HG03521 (cell line): ENCODE measurements at regions not wholly inside any gene's neighbourhood (a gene's known extent, or its start where the extent isn't known, plus 50 kb on each side); places are given as distances from the start of the nearest gene placed in this dataset.

Experiments
- ATAC-seq: cut with Tn5 transposase; IDR thresholded peaks from one replicate; pipeline ENCODE4 v1.9.1; 2021; ENCODE audit warnings: mild to moderate bottlenecking, moderate library complexity; ENCODE audit not compliant: unreplicated experiment

GRCh38 chr13:22263185-22263584 lies 592.3 kb downstream of the FGF9 start:
- ATAC-seq, result no peak

DNA sequence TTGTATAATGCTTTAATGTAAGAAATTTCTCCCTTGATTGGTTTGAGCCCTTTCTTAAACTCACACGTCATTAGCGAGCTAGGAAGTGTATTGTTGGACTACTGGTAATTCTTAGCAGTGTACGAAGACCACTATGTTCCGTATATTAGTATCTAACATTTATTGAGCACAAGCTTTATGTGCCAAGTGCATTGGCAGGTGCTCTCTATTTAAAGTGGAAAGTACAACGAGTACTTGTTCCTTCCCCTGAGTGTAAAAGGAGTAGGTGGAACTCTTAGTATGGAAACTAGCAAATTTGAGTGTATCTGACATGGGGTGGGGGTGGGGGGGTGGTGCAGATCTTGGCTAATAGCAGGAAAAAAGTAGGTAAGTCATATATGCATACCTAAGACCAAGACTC lies 594.7 kb downstream of the FGF9 start:
- no peak for ATAC-seq

GRCh38 chr13:22270881-22271280 lies 600.0 kb downstream of the FGF9 start:
- no peak for ATAC-seq

GRCh38 chr13:22271903-22272302 lies 601.0 kb downstream of the FGF9 start:
- no peak for ATAC-seq

DNA sequence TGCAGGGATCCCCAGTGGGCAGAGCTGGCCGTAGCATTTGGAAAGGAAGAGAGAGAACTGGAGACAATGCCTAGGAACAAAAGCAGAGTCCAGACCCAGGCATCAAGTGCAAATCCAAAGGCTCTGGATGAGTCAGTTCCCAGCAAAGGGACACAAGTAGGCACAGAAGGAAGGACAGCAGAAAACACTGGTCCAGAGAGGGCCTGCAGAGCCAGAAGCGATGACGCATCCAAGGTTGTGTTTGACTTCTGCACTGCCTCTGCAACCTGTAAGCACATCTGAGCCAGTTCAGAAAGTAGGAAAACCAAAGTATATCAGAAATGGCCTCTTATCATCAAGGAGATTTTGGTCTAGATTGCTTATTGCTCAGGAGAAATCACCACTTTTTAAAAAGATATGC lies 604.5 kb downstream of the FGF9 start:
- no peak for ATAC-seq

- no peak for ATAC-seq
These were observed 605.7 kb downstream of the FGF9 start for GRCh38 chr13:22276616-22277015.

- ATAC-seq, result no peak
These were observed 607.6 kb downstream of the FGF9 start for GRCh38 chr13:22278336-22278929.

DNA sequence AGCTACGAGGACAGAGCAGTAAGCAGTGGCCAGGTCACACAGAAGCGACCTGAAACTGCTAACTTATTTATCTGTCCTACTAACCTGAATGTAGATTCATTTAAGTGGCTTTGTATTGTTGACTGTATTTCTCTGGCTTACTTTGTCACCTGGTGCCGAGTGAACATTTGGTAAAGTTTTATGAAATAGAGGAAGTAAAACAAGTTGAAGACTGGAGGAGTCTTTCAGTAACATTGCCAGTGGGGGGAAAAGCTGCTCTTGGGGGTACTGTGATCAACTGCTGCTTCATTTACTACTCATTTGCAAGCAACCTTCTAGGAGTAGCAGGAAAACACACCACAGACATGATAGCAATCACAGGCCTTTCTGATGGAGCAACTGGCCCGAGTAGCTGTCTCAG lies 615.0 kb downstream of the FGF9 start:
- no peak for ATAC-seq

GRCh38 chr13:22286338-22286737 lies 615.5 kb downstream of the FGF9 start:
- ATAC-seq, result no peak

DNA sequence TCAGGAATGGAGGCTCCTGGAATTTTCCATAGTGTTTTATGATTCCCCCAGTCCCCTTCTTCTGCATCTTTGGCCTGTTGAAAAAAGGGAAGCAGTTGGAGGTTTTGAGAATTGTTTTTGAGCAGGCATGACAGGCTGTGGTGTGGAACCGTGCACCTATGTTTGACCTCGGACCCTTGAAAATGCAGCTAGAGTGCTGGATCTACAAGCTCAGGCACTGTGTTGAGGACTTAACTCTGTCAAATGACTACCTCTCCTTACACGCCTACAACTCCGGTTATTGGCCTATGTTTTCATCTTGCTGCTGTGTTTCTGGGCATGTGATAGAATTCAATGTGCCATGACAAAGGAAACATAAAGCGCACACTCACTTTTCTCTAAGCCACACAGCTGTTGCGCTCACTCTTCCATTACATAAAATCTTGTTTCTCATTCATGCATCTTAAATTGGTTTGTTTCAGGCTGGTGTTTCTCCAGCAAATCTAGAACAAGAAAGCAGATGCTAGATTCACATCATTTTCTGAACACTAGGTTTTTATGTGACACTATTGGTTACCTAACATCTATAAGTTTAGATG lies 616.6 kb downstream of the FGF9 start:
- no peak for ATAC-seq

- ATAC-seq, result no peak
These were observed 617.6 kb downstream of the FGF9 start for GRCh38 chr13:22288496-22288895.

GRCh38 chr13:22289711-22290110 lies 618.8 kb downstream of the FGF9 start:
- no peak for ATAC-seq

DNA sequence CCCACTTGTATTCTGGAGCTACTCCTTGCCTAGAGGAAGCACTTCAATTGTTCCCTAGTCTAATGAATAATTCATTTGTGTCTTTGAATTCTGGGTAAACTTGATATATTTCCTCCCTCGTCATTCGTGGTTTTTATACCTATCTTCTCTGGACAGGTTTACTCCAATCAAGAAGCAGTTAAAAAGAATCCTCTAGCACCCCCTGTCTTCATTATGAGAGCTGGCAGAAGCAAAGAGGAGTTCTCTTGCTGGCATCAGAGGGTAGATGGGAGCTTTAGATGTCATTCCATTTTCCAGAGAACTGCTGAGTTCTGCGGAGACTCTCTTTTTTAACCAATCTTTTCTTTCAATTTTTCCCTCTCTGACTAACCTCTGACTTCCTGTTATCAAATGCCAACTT lies 627.7 kb downstream of the FGF9 start:
- no peak for ATAC-seq

DNA sequence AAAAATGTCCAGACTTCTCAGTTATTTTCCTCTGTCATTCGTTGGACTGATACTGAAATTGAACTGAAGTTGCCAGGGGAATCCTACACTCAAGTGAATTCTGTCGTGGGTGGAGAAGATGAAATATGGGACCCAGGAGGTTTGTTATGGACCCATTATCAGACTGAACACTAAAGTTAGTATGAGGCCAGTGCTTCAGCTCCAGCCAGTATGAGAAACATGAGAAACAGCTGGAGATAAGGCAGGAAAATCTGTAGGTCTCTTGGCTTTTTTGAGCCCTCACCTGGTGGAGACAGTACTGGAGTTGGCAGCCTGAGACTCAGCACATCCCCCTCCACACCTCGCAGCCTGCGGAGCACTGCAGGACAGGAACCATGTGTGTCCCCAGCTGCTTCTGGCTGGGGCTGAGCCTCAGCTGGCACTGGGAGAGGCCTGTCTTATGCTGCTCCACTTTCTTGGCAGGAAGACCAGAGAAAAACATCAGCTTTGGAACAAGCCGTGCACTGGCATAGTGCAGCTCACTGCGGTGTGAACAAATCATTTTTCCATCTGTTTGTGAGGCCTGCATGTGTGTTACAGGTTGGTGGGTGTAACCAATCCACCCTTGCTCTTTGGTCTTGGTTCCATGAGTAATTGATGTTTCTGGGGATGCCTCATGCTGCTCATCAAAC lies 641.0 kb downstream of the FGF9 start:
- no peak for ATAC-seq

GRCh38 chr13:22312405-22312803 lies 641.5 kb downstream of the FGF9 start:
- ATAC-seq, result no peak

DNA sequence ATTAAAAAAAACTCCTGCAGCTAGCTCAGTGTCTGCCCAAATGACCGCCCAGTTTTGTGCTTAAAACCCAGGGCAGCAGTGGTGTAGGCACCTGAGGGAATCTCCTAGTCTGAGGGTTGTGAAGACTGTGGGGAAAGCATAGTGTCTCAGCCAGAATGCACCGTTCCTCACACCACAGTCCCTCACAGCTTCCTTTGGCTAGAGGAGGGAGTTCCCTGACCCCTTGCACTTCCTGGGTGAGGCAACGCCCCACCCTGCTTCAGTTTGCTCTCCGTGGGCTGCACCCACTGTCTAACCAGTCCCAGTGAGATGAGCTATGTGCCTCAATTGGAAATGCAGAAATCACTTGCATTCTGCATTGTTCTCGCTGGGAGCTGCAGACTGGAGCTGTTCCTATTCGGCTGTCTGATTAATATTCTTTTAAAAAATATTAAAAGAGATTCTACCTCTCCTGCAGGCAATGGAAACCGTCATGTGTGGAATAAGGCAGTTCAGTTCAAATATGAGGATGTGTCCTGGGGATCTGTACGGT lies 645.7 kb downstream of the FGF9 start:
- ATAC-seq, result no peak

DNA sequence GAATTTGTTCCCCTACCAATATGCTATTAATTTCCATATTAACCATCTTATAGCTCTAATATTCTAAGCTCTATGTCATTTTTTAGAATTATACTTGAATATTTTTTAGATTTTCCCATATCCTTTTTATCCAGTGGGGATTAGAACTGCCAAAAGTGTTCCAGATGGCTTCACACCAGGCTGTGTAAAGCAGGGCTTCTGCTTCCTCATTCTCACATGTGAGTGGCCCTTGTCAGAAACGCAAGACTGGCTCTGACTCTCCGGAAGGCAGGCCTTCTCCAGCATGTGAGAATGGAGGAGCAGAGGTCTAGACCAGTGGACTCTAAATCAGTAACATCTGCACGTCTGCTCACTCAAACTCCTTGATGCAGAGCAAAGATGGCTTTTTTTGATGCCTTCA lies 650.1 kb downstream of the FGF9 start:
- ATAC-seq, result no peak

- ATAC-seq, result no peak
These were observed 654.9 kb downstream of the FGF9 start for GRCh38 chr13:22325761-22326160.

GRCh38 chr13:22332416-22332815 lies 661.5 kb downstream of the FGF9 start:
- no peak for ATAC-seq

DNA sequence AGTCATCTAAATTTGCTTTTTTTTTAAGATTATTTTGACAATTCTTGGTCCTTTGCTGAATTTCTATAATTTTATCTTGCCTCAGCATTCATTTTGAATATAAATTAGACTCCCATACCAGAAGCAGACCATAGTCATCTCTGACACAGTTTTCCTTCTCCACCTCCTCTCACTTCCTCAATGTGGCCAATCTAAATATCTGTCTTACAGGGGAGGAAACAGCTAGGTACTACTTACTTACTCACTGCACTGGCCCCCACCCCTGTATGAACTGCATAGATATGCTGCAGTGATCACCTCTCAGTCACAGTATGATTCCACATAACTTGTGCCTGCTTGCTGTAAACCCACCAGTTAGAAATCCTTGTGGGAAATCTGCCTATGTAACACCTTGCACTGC lies 665.6 kb downstream of the FGF9 start:
- ATAC-seq, result no peak

- no peak for ATAC-seq
These were observed 686.3 kb downstream of the FGF9 start for GRCh38 chr13:22357132-22357531.

GRCh38 chr13:22369090-22369489 lies 698.2 kb downstream of the FGF9 start:
- no peak for ATAC-seq
